ENCODE measurements at regions not wholly inside any gene's neighbourhood (a gene's known extent, or its start where the extent isn't known, plus 50 kb on each side); places are given as distances from the start of the nearest gene placed in this dataset.

GRCh38 chr11:22430141-22430541 is 92.0 kb downstream of the SLC17A6 start:
- DNase-seq (ENCODE audit: extremely low read depth in 1 of 4, low spot score in 3 of 4), result no peak
- no peak overlapping the region for H3K9ac ChIP-seq (ENCODE audit: insufficient read depth in 1 of 2, low read depth in 2 of 2, low read length in 2 of 2)
- no peaks in the 10 kb centered on the region for H3K9me3 ChIP-seq (replicated peaks; ENCODE audit: control insufficient read depth, insufficient read depth, low read depth, low read length)
- no peak for TF ChIP-seq MYNN (IDR thresholded peaks at IDR 0.05)
- no peak for TF ChIP-seq MYNN (CRISPR knock-in tag; IDR thresholded peaks at IDR 0.05)
- TF ChIP-seq ZSCAN29 (IDR thresholded peaks at IDR 0.05), result no peak
- TF ChIP-seq, protein P1, sequence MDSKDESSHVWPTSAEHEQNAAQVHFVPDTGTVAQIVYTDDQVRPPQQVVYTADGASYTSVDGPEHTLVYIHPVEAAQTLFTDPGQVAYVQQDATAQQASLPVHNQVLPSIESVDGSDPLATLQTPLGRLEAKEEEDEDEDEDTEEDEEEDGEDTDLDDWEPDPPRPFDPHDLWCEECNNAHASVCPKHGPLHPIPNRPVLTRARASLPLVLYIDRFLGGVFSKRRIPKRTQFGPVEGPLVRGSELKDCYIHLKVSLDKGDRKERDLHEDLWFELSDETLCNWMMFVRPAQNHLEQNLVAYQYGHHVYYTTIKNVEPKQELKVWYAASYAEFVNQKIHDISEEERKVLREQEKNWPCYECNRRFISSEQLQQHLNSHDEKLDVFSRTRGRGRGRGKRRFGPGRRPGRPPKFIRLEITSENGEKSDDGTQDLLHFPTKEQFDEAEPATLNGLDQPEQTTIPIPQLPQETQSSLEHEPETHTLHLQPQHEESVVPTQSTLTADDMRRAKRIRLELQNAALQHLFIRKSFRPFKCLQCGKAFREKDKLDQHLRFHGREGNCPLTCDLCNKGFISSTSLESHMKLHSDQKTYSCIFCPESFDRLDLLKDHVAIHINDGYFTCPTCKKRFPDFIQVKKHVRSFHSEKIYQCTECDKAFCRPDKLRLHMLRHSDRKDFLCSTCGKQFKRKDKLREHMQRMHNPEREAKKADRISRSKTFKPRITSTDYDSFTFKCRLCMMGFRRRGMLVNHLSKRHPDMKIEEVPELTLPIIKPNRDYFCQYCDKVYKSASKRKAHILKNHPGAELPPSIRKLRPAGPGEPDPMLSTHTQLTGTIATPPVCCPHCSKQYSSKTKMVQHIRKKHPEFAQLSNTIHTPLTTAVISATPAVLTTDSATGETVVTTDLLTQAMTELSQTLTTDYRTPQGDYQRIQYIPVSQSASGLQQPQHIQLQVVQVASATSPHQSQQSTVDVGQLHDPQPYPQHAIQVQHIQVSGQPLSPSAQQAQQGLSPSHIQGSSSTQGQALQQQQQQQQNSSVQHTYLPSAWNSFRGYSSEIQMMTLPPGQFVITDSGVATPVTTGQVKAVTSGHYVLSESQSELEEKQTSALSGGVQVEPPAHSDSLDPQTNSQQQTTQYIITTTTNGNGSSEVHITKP (IDR thresholded peaks at IDR 0.05; ENCODE audit: partially characterized antibody), result no peak
- no peak for TF ChIP-seq DDX20 (tag; IDR thresholded peaks at IDR 0.05; ENCODE audit: low read depth)
- TF ChIP-seq ETV5 (CRISPR knock-in tag; IDR thresholded peaks at IDR 0.05; ENCODE audit: low read depth), result no peak
- POLR2A ChIA-PET, result no interaction called here
- intact Hi-C loops (cut with micrococcal nuclease), result no loop called here
- BruUV-seq (replicated peaks), result no TSS peak
- no peak overlapping the region for H2AFZ ChIP-seq (ENCODE audit: low read depth, low read length)
- H3K27ac ChIP-seq (ENCODE audit: extremely low read depth, low read depth, low read length), result no peak overlapping the region
- ATAC-seq, result no peak
- no peaks in the 10 kb centered on the region for H3K27me3 ChIP-seq (ENCODE audit: control insufficient read depth in 2 of 2, insufficient read depth in 2 of 2, low read length in 2 of 2)
- H3K4me2 ChIP-seq (ENCODE audit: insufficient read depth, low read length), result no peak overlapping the region
- H4K20me1 ChIP-seq (replicated peaks; ENCODE audit: control insufficient read depth, insufficient read depth, low read length), result no peaks in the 10 kb centered on the region
- H3K4me3 ChIP-seq, result no peak overlapping the region
- CTCF ChIA-PET (ENCODE audit: low intra/inter-chr PET ratio), result no interaction called here
- H3K36me3 ChIP-seq (ENCODE audit: control insufficient read depth, insufficient read depth, low read length), result no peaks in the 10 kb centered on the region
- WGBS (ENCODE audit: insufficient coverage, low coverage, missing lambda C conversion rate), result 0% methylated on average over 3 of the region's 3 CpGs
- no peaks in the 10 kb centered on the region for H3K79me2 ChIP-seq (ENCODE audit: control insufficient read depth, insufficient read depth, low read length)
- in situ Hi-C loops (cut with MboI), result no loop called here
- peaks cover 0 to 4% of the 10 kb centered on the region in 2 experiments; a peak in 1 of 5 replicates for H3K4me1 ChIP-seq (replicated peaks in 1 of 2; ENCODE audit: control insufficient read depth in 2 of 2, insufficient read depth in 2 of 2, low read length in 2 of 2)
- H3K9me1 ChIP-seq (ENCODE audit: control insufficient read depth, insufficient read depth, low read length), result no peaks in the 10 kb centered on the region
- FAIRE-seq, result no peak
